ENCODE measurements at regions not wholly inside any gene's neighbourhood (a gene's known extent, or its start where the extent isn't known, plus 50 kb on each side); places are given as distances from the start of the nearest gene placed in this dataset.

GRCh38 chr4:130125467-130125866 lies 1029.5 kb downstream of the C4orf33 start:
- no peak overlapping the region for H3K4me3 ChIP-seq (ENCODE audit: low read length in 2 of 2)
- H2BK120ac ChIP-seq (ENCODE audit: low read depth, low read length) = no peak overlapping the region
- no peak overlapping the region for H3K23ac ChIP-seq (ENCODE audit: low read depth, low read length, poor library complexity)
- no peak overlapping the region for H2BK12ac ChIP-seq (ENCODE audit: low read length)
- H3K14ac ChIP-seq (ENCODE audit: low read length) = no peak overlapping the region
- H2AK5ac ChIP-seq (ENCODE audit: low read depth, low read length) = no peak overlapping the region
- peaks cover 3 to 6% of the 10 kb centered on the region in 2 donors for H3K4me1 ChIP-seq (ENCODE audit: control insufficient read depth in 2 of 2, insufficient read depth in 1 of 2, low read depth in 1 of 2, low read length in 2 of 2)
- no peak overlapping the region for H4K91ac ChIP-seq (ENCODE audit: low read depth, low read length, poor library complexity)
- H3K4ac ChIP-seq (ENCODE audit: low read length) = no peak overlapping the region
- no peaks in the 10 kb centered on the region for H3K36me3 ChIP-seq (replicated peaks in 1 of 2; ENCODE audit: control insufficient read depth in 2 of 2, insufficient read depth in 2 of 2, low read length in 2 of 2)
- no peak overlapping the region for H3K4me2 ChIP-seq (ENCODE audit: insufficient read depth, low read length, poor library complexity, severe bottlenecking)
- no peaks in the 10 kb centered on the region for H3K79me1 ChIP-seq (ENCODE audit: low read depth, low read length)
- no peak overlapping the region for H3K18ac ChIP-seq (ENCODE audit: low read length)
- H2AFZ ChIP-seq (ENCODE audit: low read length) = peak overlapping the region; percentile 68
- DNase-seq (ENCODE audit: low spot score) = no peak
- no peak overlapping the region for H2BK5ac ChIP-seq (ENCODE audit: low read length)
- no peaks in the 10 kb centered on the region for H3K9me3 ChIP-seq (replicated peaks in 1 of 2; ENCODE audit: control insufficient read depth in 2 of 2, insufficient read depth in 1 of 2, low read depth in 1 of 2, low read length in 2 of 2)
- no peaks in the 10 kb centered on the region for H3K27me3 ChIP-seq (ENCODE audit: control insufficient read depth in 3 of 3, insufficient read depth in 3 of 3, low read depth in 1 of 3, low read length in 3 of 3)
- H3K27ac ChIP-seq (replicated peaks; ENCODE audit: low read length) = no peak overlapping the region
- WGBS, 2 donors (ENCODE audit: extremely low coverage in 2 of 2, insufficient read length in 2 of 2, insufficient replicate concordance in 1 of 2) = no CpG with 5 or more reads among the region's 5 CpGs
- no peak overlapping the region for H4K8ac ChIP-seq (ENCODE audit: low read depth, low read length)
- no peak overlapping the region for H3K9ac ChIP-seq (ENCODE audit: low read depth, low read length, poor library complexity)
- no peak overlapping the region for H2BK15ac ChIP-seq (ENCODE audit: low read length)

DNA sequence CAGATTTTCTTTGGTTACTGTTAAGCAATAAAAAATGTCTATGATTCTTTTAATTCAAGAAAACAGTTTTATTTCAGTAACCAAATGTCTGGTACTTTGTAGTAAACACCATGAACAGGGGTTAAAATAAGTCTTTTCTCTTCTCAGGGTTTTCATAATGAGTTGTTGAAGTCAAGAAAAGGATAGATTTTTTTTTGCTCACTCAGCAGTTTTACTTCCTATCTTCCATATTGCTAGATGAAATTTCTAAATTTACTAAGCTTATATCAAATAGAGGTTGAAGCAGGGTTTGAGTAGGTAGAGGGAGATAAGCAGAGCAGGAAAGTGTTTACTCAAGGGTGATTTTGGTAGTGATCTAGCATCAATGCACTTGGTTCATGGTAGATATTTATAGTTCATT lies 1031.3 kb downstream of the C4orf33 start:
- H2BK15ac ChIP-seq (ENCODE audit: low read length) = no peak overlapping the region
- H2AFZ ChIP-seq (ENCODE audit: low read length) = no peak overlapping the region
- no peak for DNase-seq (ENCODE audit: low spot score)
- H2BK120ac ChIP-seq (ENCODE audit: low read depth, low read length) = no peak overlapping the region
- no peak overlapping the region for H3K4ac ChIP-seq (ENCODE audit: low read length)
- H3K4me3 ChIP-seq (ENCODE audit: low read length in 2 of 2) = no peak overlapping the region
- H3K23ac ChIP-seq (ENCODE audit: low read depth, low read length, poor library complexity) = no peak overlapping the region
- no peaks in the 10 kb centered on the region for H3K27me3 ChIP-seq (ENCODE audit: control insufficient read depth in 3 of 3, insufficient read depth in 3 of 3, low read depth in 1 of 3, low read length in 3 of 3)
- no peak overlapping the region for H3K27ac ChIP-seq (replicated peaks; ENCODE audit: low read length)
- no peaks in the 10 kb centered on the region for H3K36me3 ChIP-seq (replicated peaks in 1 of 2; ENCODE audit: control insufficient read depth in 2 of 2, insufficient read depth in 2 of 2, low read length in 2 of 2)
- peaks cover 3 to 6% of the 10 kb centered on the region in 2 donors for H3K4me1 ChIP-seq (ENCODE audit: control insufficient read depth in 2 of 2, insufficient read depth in 1 of 2, low read depth in 1 of 2, low read length in 2 of 2)
- no peak overlapping the region for H2BK5ac ChIP-seq (ENCODE audit: low read length)
- H4K8ac ChIP-seq (ENCODE audit: low read depth, low read length) = no peak overlapping the region
- no peak overlapping the region for H3K18ac ChIP-seq (ENCODE audit: low read length)
- H2AK5ac ChIP-seq (ENCODE audit: low read depth, low read length) = no peak overlapping the region
- no peak overlapping the region for H4K91ac ChIP-seq (ENCODE audit: low read depth, low read length, poor library complexity)
- H3K4me2 ChIP-seq (ENCODE audit: insufficient read depth, low read length, poor library complexity, severe bottlenecking) = no peak overlapping the region
- no peak overlapping the region for H3K9ac ChIP-seq (ENCODE audit: low read depth, low read length, poor library complexity)
- H3K9me3 ChIP-seq (replicated peaks in 1 of 2; ENCODE audit: control insufficient read depth in 2 of 2, insufficient read depth in 1 of 2, low read depth in 1 of 2, low read length in 2 of 2) = no peaks in the 10 kb centered on the region
- H3K79me1 ChIP-seq (ENCODE audit: low read depth, low read length) = no peaks in the 10 kb centered on the region
- H3K14ac ChIP-seq (ENCODE audit: low read length) = no peak overlapping the region
- H2BK12ac ChIP-seq (ENCODE audit: low read length) = no peak overlapping the region

- H3K27me3 ChIP-seq (ENCODE audit: control insufficient read depth in 3 of 3, insufficient read depth in 3 of 3, low read depth in 1 of 3, low read length in 3 of 3) = no peaks in the 10 kb centered on the region
- peak overlapping the region; percentile 98 for H4K8ac ChIP-seq (ENCODE audit: low read depth, low read length)
- H3K23ac ChIP-seq (ENCODE audit: low read depth, low read length, poor library complexity) = no peak overlapping the region
- H3K4me2 ChIP-seq (ENCODE audit: insufficient read depth, low read length, poor library complexity, severe bottlenecking) = no peak overlapping the region
- H3K9ac ChIP-seq (ENCODE audit: low read depth, low read length, poor library complexity) = no peak overlapping the region
- H2BK12ac ChIP-seq (ENCODE audit: low read length) = no peak overlapping the region
- no peak overlapping the region for H2BK5ac ChIP-seq (ENCODE audit: low read length)
- no peak overlapping the region for H2BK15ac ChIP-seq (ENCODE audit: low read length)
- H3K27ac ChIP-seq (replicated peaks; ENCODE audit: low read length) = no peak overlapping the region
- H3K4me3 ChIP-seq (ENCODE audit: low read length in 2 of 2) = no peak overlapping the region
- no peak overlapping the region for H2BK120ac ChIP-seq (ENCODE audit: low read depth, low read length)
- H3K18ac ChIP-seq (ENCODE audit: low read length) = no peak overlapping the region
- peak overlapping the region; percentile 40 for H2AFZ ChIP-seq (ENCODE audit: low read length)
- H4K91ac ChIP-seq (ENCODE audit: low read depth, low read length, poor library complexity) = no peak overlapping the region
- H2AK5ac ChIP-seq (ENCODE audit: low read depth, low read length) = no peak overlapping the region
- DNase-seq (ENCODE audit: low spot score) = no peak
- H3K4me1 ChIP-seq (ENCODE audit: control insufficient read depth in 2 of 2, insufficient read depth in 1 of 2, low read depth in 1 of 2, low read length in 2 of 2) = no peaks in the 10 kb centered on the region
- no peaks in the 10 kb centered on the region for H3K79me1 ChIP-seq (ENCODE audit: low read depth, low read length)
- H3K14ac ChIP-seq (ENCODE audit: low read length) = no peak overlapping the region
- no peaks in the 10 kb centered on the region for H3K9me3 ChIP-seq (replicated peaks in 1 of 2; ENCODE audit: control insufficient read depth in 2 of 2, insufficient read depth in 1 of 2, low read depth in 1 of 2, low read length in 2 of 2)
- no peaks in the 10 kb centered on the region for H3K36me3 ChIP-seq (replicated peaks in 1 of 2; ENCODE audit: control insufficient read depth in 2 of 2, insufficient read depth in 2 of 2, low read length in 2 of 2)
- WGBS, 2 donors (ENCODE audit: extremely low coverage in 2 of 2, insufficient read length in 2 of 2, insufficient replicate concordance in 1 of 2) = no CpG with 5 or more reads among the region's 3 CpGs
- no peak overlapping the region for H3K4ac ChIP-seq (ENCODE audit: low read length)
These were observed 1035.6 kb downstream of the C4orf33 start for GRCh38 chr4:130131536-130131935.

DNA sequence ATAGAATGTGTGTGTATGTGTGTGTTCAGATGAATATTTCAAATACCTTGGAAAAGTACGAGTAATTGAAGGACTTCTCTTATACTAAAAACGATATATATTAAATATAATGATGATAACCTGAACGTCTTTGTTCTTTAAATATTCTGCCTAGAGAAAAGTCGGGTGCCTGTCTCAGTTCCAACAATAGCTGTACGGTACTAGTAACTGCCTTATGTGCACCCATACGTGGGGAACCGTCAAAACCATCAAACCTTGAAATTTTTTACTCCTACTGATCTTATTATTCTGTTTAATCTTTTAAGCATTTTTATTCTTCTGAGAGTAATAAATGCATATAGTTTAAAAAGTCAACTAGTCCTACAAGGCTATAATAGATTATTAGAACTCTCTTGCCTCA lies 1045.7 kb downstream of the C4orf33 start:
- Histone ChIP-seq H3K4me1 (ENCODE audit: control insufficient read depth in 2 of 2, insufficient read depth in 1 of 2, low read depth in 1 of 2, low read length in 2 of 2) (no peaks in the 10 kb centered on the region), H3K4ac (ENCODE audit: low read length) (no peak overlapping the region), H3K14ac (ENCODE audit: low read length) (no peak overlapping the region), H2AFZ (ENCODE audit: low read length) (no peak overlapping the region), H2BK15ac (ENCODE audit: low read length) (no peak overlapping the region), H3K27me3 (ENCODE audit: control insufficient read depth in 3 of 3, insufficient read depth in 3 of 3, low read depth in 1 of 3, low read length in 3 of 3) (no peaks in the 10 kb centered on the region), H3K27ac (replicated peaks; ENCODE audit: low read length) (no peak overlapping the region), H2AK5ac (ENCODE audit: low read depth, low read length) (no peak overlapping the region), H3K23ac (ENCODE audit: low read depth, low read length, poor library complexity) (no peak overlapping the region), H4K91ac (ENCODE audit: low read depth, low read length, poor library complexity) (no peak overlapping the region), H3K4me2 (ENCODE audit: insufficient read depth, low read length, poor library complexity, severe bottlenecking) (no peak overlapping the region), H3K9ac (ENCODE audit: low read depth, low read length, poor library complexity) (no peak overlapping the region), H3K79me1 (ENCODE audit: low read depth, low read length) (no peaks in the 10 kb centered on the region), H2BK12ac (ENCODE audit: low read length) (no peak overlapping the region), H3K36me3 (replicated peaks in 1 of 2; ENCODE audit: control insufficient read depth in 2 of 2, insufficient read depth in 2 of 2, low read length in 2 of 2) (no peaks in the 10 kb centered on the region), H2BK120ac (ENCODE audit: low read depth, low read length) (no peak overlapping the region), H2BK5ac (ENCODE audit: low read length) (no peak overlapping the region), H3K18ac (ENCODE audit: low read length) (no peak overlapping the region), H4K8ac (ENCODE audit: low read depth, low read length) (no peak overlapping the region), H3K9me3 (replicated peaks in 1 of 2; ENCODE audit: control insufficient read depth in 2 of 2, insufficient read depth in 1 of 2, low read depth in 1 of 2, low read length in 2 of 2) (no peaks in the 10 kb centered on the region), H3K4me3 (ENCODE audit: low read length in 2 of 2) (no peak overlapping the region)
- DNase-seq (ENCODE audit: low spot score) = no peak
- WGBS, 2 donors (ENCODE audit: extremely low coverage in 2 of 2, insufficient read length in 2 of 2, insufficient replicate concordance in 1 of 2) = no CpG with 5 or more reads among the region's 7 CpGs

Data from neuronal stem cell (in vitro differentiated cells).